ENCODE measurements at regions not wholly inside any gene's neighbourhood (a gene's known extent, or its start where the extent isn't known, plus 50 kb on each side); places are given as distances from the start of the nearest gene placed in this dataset.

- no peaks in the 10 kb centered on the region for H3K9me3 ChIP-seq (ENCODE audit: control insufficient read depth in 2 of 2, low read length in 2 of 2)
- Mint-ChIP-seq H3K4me1 (no peaks in the 10 kb centered on the region), H3K27ac (no peak overlapping the region), H3K36me3 (no peaks in the 10 kb centered on the region), H3K9me3 (peaks cover 0 to 20% (median 3%) of the 10 kb centered on the region in 7 donors), H3K4me3 (no peak overlapping the region), H3K27me3 (no peaks in the 10 kb centered on the region)
- H3K36me3 ChIP-seq (ENCODE audit: control insufficient read depth, insufficient read depth, low read length) = no peaks in the 10 kb centered on the region
- no peak overlapping the region for H3K27ac ChIP-seq (ENCODE audit: insufficient read depth, low read length, poor library complexity, severe bottlenecking)
- ATAC-seq (ENCODE audit: low read depth in 2 of 2) = no peak
- H3K27me3 ChIP-seq (ENCODE audit: control insufficient read depth, insufficient read depth, low read length) = no peaks in the 10 kb centered on the region
- DNase-seq = no peak
- no peak overlapping the region for H3K4me3 ChIP-seq (ENCODE audit: low read depth, low read length)
- no peaks in the 10 kb centered on the region for H3K4me1 ChIP-seq (ENCODE audit: control insufficient read depth, insufficient read depth, low read length, poor library complexity, severe bottlenecking)
These were observed 604.8 kb upstream of the PFKP start for GRCh38 chr10:2462581-2462980.

- Histone ChIP-seq H3K4me3 (ENCODE audit: low read depth, low read length) (no peak overlapping the region), H3K9me3 (ENCODE audit: control insufficient read depth in 2 of 2, low read length in 2 of 2) (no peaks in the 10 kb centered on the region), H3K27ac (ENCODE audit: insufficient read depth, low read length, poor library complexity, severe bottlenecking) (no peak overlapping the region), H3K4me1 (ENCODE audit: control insufficient read depth, insufficient read depth, low read length, poor library complexity, severe bottlenecking) (no peaks in the 10 kb centered on the region), H3K27me3 (ENCODE audit: control insufficient read depth, insufficient read depth, low read length) (no peaks in the 10 kb centered on the region), H3K36me3 (ENCODE audit: control insufficient read depth, insufficient read depth, low read length) (no peaks in the 10 kb centered on the region)
- no peak overlapping the region for H3K4me3 Mint-ChIP-seq
- peaks cover 0 to 17% (median 3%) of the 10 kb centered on the region in 7 donors for H3K9me3 Mint-ChIP-seq
- no peak overlapping the region for H3K27ac Mint-ChIP-seq
- H3K4me1 Mint-ChIP-seq = no peaks in the 10 kb centered on the region
- no peak for DNase-seq
- H3K27me3 Mint-ChIP-seq = no peaks in the 10 kb centered on the region
- H3K36me3 Mint-ChIP-seq = no peaks in the 10 kb centered on the region
- ATAC-seq (ENCODE audit: low read depth in 2 of 2) = no peak
These were observed 606.5 kb upstream of the PFKP start for GRCh38 chr10:2460812-2461211.

DNA sequence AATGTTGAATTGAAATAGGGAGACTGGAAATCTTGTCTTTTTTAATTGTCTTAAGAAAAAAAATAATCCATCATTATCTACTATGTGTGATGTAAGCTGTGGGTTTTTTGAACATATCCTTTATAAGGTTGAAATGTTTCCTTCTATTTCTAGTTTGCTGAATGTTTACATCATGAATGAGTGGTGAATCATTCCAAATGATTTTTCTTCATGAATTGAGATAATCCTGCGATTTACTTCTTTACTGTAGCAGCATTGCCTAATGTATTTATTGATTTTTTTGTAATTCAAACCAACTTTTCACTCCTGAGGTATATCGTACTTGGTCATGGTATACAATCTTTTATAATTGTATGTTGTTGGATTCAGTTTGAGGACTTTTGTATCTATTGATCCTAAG lies 607.6 kb upstream of the PFKP start:
- H3K27me3 ChIP-seq (ENCODE audit: control insufficient read depth, insufficient read depth, low read length) = no peaks in the 10 kb centered on the region
- ATAC-seq (ENCODE audit: low read depth in 2 of 2) (no peak), DNase-seq (no peak)
- H3K4me1 Mint-ChIP-seq = no peaks in the 10 kb centered on the region
- H3K9me3 Mint-ChIP-seq = peaks cover 0 to 7% (median 2%) of the 10 kb centered on the region in 7 donors
- no peak overlapping the region for H3K27ac ChIP-seq (ENCODE audit: insufficient read depth, low read length, poor library complexity, severe bottlenecking)
- H3K27me3 Mint-ChIP-seq = no peaks in the 10 kb centered on the region
- no peaks in the 10 kb centered on the region for H3K9me3 ChIP-seq (ENCODE audit: control insufficient read depth in 2 of 2, low read length in 2 of 2)
- H3K27ac Mint-ChIP-seq = no peak overlapping the region
- H3K36me3 Mint-ChIP-seq = no peaks in the 10 kb centered on the region
- no peak overlapping the region for H3K4me3 Mint-ChIP-seq
- no peaks in the 10 kb centered on the region for H3K36me3 ChIP-seq (ENCODE audit: control insufficient read depth, insufficient read depth, low read length)
- no peak overlapping the region for H3K4me3 ChIP-seq (ENCODE audit: low read depth, low read length)
- H3K4me1 ChIP-seq (ENCODE audit: control insufficient read depth, insufficient read depth, low read length, poor library complexity, severe bottlenecking) = no peaks in the 10 kb centered on the region

DNA sequence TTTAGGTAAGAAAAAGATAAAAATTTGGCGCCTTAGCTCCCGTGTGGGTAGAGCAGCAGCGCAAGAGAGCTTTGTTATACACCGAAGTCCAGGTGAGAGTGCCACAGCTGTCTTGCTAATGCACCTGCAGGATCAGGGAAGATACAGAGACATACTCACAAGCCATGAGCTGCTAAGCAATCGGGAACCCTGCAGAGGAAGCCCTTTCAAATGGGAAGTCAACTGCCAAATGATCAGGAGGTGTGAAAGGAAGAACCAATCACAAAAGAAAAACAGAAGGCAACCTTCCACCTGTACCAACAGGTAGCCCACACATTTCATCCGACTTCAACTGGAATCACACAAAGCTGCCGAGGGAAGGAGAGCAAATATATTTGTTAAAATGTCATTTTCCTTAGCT lies 610.5 kb upstream of the PFKP start:
- Histone ChIP-seq H3K36me3 (ENCODE audit: control insufficient read depth, insufficient read depth, low read length) (no peaks in the 10 kb centered on the region), H3K9me3 (ENCODE audit: control insufficient read depth in 2 of 2, low read length in 2 of 2) (no peaks in the 10 kb centered on the region), H3K27me3 (ENCODE audit: control insufficient read depth, insufficient read depth, low read length) (no peaks in the 10 kb centered on the region), H3K27ac (ENCODE audit: insufficient read depth, low read length, poor library complexity, severe bottlenecking) (no peak overlapping the region), H3K4me3 (ENCODE audit: low read depth, low read length) (no peak overlapping the region), H3K4me1 (ENCODE audit: control insufficient read depth, insufficient read depth, low read length, poor library complexity, severe bottlenecking) (no peaks in the 10 kb centered on the region)
- H3K9me3 Mint-ChIP-seq = peaks cover 0 to 7% (median 2%) of the 10 kb centered on the region in 7 donors
- H3K4me1 Mint-ChIP-seq = no peaks in the 10 kb centered on the region
- H3K36me3 Mint-ChIP-seq = no peaks in the 10 kb centered on the region
- no peak overlapping the region for H3K4me3 Mint-ChIP-seq
- H3K27ac Mint-ChIP-seq = no peak overlapping the region
- H3K27me3 Mint-ChIP-seq = no peaks in the 10 kb centered on the region
- no peak for ATAC-seq (ENCODE audit: low read depth in 2 of 2)
- DNase-seq = no peak

DNA sequence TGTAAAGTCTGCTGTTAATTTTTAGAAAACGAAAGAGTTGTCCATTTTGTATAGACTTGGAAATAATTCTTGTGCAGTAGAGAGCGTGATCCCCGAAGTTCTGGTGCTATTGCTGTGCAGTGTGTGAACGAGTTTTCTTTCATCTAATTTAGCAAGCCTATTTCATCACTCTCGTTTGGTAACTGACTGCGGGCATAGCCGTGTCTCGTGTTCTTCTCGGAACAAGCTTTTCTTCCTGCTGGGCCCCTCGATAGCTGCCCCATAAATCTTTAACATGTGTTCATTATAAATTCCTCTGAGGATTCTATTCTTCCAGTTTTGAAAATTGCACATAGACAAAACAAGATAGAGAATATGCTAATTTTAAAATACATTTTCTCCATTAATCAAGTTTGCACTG lies 622.0 kb upstream of the PFKP start:
- Mint-ChIP-seq H3K27ac (no peak overlapping the region), H3K27me3 (no peaks in the 10 kb centered on the region), H3K4me1 (no peaks in the 10 kb centered on the region), H3K4me3 (no peak overlapping the region), H3K36me3 (no peaks in the 10 kb centered on the region), H3K9me3 (peaks cover 0 to 4% (median 2%) of the 10 kb centered on the region in 7 donors)
- Histone ChIP-seq H3K27ac (ENCODE audit: insufficient read depth, low read length, poor library complexity, severe bottlenecking) (no peak overlapping the region), H3K9me3 (ENCODE audit: control insufficient read depth in 2 of 2, low read length in 2 of 2) (peaks cover 0 to 3% of the 10 kb centered on the region in 2 experiments), H3K4me1 (ENCODE audit: control insufficient read depth, insufficient read depth, low read length, poor library complexity, severe bottlenecking) (no peaks in the 10 kb centered on the region), H3K27me3 (ENCODE audit: control insufficient read depth, insufficient read depth, low read length) (no peaks in the 10 kb centered on the region), H3K36me3 (ENCODE audit: control insufficient read depth, insufficient read depth, low read length) (no peaks in the 10 kb centered on the region), H3K4me3 (ENCODE audit: low read depth, low read length) (no peak overlapping the region)
- DNase-seq = no peak
- no peak for ATAC-seq (ENCODE audit: low read depth in 2 of 2)

- Histone ChIP-seq H3K9me3 (ENCODE audit: control insufficient read depth in 2 of 2, low read length in 2 of 2) (no peaks in the 10 kb centered on the region), H3K4me3 (ENCODE audit: low read depth, low read length) (no peak overlapping the region), H3K27me3 (ENCODE audit: control insufficient read depth, insufficient read depth, low read length) (no peaks in the 10 kb centered on the region), H3K36me3 (ENCODE audit: control insufficient read depth, insufficient read depth, low read length) (no peaks in the 10 kb centered on the region), H3K27ac (ENCODE audit: insufficient read depth, low read length, poor library complexity, severe bottlenecking) (no peak overlapping the region), H3K4me1 (ENCODE audit: control insufficient read depth, insufficient read depth, low read length, poor library complexity, severe bottlenecking) (no peaks in the 10 kb centered on the region)
- no peak overlapping the region for H3K4me3 Mint-ChIP-seq
- DNase-seq (no peak), ATAC-seq (ENCODE audit: low read depth in 2 of 2) (no peak)
- H3K27ac Mint-ChIP-seq = no peak overlapping the region
- peaks cover 0 to 2% (median 0%) of the 10 kb centered on the region in 7 donors for H3K9me3 Mint-ChIP-seq
- H3K4me1 Mint-ChIP-seq = no peaks in the 10 kb centered on the region
- H3K27me3 Mint-ChIP-seq = no peaks in the 10 kb centered on the region
- no peaks in the 10 kb centered on the region for H3K36me3 Mint-ChIP-seq
These were observed 627.4 kb upstream of the PFKP start for GRCh38 chr10:2439983-2440382.

DNA sequence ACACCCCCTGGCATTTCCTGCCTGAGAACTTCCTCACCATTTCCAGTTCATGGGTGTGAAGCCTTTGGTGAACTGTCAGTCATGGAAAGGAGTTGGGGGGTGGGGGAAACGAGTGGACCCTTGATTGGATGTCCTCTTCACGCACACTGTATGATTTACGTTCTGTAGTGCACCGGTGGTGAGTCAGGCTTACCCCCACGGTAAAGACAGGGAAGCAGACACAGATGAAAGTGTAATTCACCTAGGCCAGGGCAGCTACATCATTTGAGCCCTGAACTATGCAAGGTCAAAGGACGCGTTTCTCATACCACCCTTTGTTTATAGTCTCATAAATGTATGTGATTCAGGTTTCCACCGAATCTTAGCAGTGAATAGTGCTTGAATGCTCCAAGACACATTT lies 628.3 kb upstream of the PFKP start:
- H3K36me3 ChIP-seq (ENCODE audit: control insufficient read depth, insufficient read depth, low read length) = no peaks in the 10 kb centered on the region
- peaks cover 0 to 4% (median 0%) of the 10 kb centered on the region in 7 donors for H3K9me3 Mint-ChIP-seq
- H3K4me1 ChIP-seq (ENCODE audit: control insufficient read depth, insufficient read depth, low read length, poor library complexity, severe bottlenecking) = no peaks in the 10 kb centered on the region
- H3K27me3 ChIP-seq (ENCODE audit: control insufficient read depth, insufficient read depth, low read length) = no peaks in the 10 kb centered on the region
- no peak overlapping the region for H3K27ac ChIP-seq (ENCODE audit: insufficient read depth, low read length, poor library complexity, severe bottlenecking)
- H3K36me3 Mint-ChIP-seq = no peaks in the 10 kb centered on the region
- H3K27me3 Mint-ChIP-seq = no peaks in the 10 kb centered on the region
- H3K27ac Mint-ChIP-seq = no peak overlapping the region
- no peak overlapping the region for H3K4me3 ChIP-seq (ENCODE audit: low read depth, low read length)
- DNase-seq (no peak), ATAC-seq (ENCODE audit: low read depth in 2 of 2) (no peak)
- no peak overlapping the region for H3K4me3 Mint-ChIP-seq
- H3K4me1 Mint-ChIP-seq = no peaks in the 10 kb centered on the region
- H3K9me3 ChIP-seq (ENCODE audit: control insufficient read depth in 2 of 2, low read length in 2 of 2) = no peaks in the 10 kb centered on the region

DNA sequence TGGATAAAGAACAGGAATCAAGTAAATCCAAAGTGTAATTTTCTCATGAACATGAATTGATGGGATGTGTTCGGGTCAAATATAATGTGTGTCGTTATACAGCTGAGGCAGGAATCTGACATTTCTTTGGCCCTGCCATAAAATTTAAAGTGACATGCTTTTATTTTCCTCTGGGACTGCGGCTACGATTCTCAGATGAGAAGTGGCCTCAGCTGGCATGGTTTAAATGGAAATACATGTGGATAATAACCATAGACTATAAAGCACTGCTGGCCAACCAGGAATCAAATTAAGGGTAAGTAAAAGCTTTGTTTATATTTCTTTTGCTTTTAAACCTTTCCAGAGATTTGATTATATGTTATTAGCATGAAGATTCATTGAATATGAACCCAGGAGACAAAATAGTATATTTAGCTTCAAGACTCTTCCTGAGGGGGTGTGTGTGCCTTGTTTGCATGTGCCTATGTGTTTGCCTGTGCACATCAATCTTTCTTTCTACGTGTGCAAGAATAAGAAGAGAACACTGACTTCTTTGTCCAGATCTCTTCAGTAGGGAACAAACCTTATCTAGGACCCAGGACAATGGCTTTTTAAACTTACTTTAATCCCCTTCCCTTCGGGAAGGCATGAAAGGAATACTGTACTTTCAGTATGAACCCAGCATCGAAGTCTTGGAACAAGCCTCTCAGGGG lies 629.0 kb upstream of the PFKP start:
- H3K27ac Mint-ChIP-seq = no peak overlapping the region
- no peak overlapping the region for H3K4me3 Mint-ChIP-seq
- H3K4me1 Mint-ChIP-seq = no peaks in the 10 kb centered on the region
- H3K36me3 Mint-ChIP-seq = no peaks in the 10 kb centered on the region
- no peak for ATAC-seq (ENCODE audit: low read depth in 2 of 2)
- Histone ChIP-seq H3K27ac (ENCODE audit: insufficient read depth, low read length, poor library complexity, severe bottlenecking) (no peak overlapping the region), H3K27me3 (ENCODE audit: control insufficient read depth, insufficient read depth, low read length) (no peaks in the 10 kb centered on the region), H3K4me1 (ENCODE audit: control insufficient read depth, insufficient read depth, low read length, poor library complexity, severe bottlenecking) (no peaks in the 10 kb centered on the region), H3K36me3 (ENCODE audit: control insufficient read depth, insufficient read depth, low read length) (no peaks in the 10 kb centered on the region), H3K9me3 (ENCODE audit: control insufficient read depth in 2 of 2, low read length in 2 of 2) (no peaks in the 10 kb centered on the region), H3K4me3 (ENCODE audit: low read depth, low read length) (no peak overlapping the region)
- DNase-seq = no peak
- peaks cover 0 to 4% (median 0%) of the 10 kb centered on the region in 7 donors for H3K9me3 Mint-ChIP-seq
- no peaks in the 10 kb centered on the region for H3K27me3 Mint-ChIP-seq
